CD4-positive, alpha-beta T cell (primary cell): ENCODE measurements at regions not wholly inside any gene's neighbourhood (a gene's known extent, or its start where the extent isn't known, plus 50 kb on each side); places are given as distances from the start of the nearest gene placed in this dataset.

ENCODE experiments used
- ATAC-seq: fragments of 200-7000 bp; cut with Tn5 transposase; one replicate; pipeline ENCODE4 v1.10.0; 2022; ENCODE audit warnings: mild to moderate bottlenecking; ENCODE audit not compliant: poor library complexity
- CTCF ChIA-PET: fragments of 350-600 bp; sonication (Branson Sonifier 250); formaldehyde crosslinking; loops from one replicate; lab custom pipeline; 2021; ENCODE audit warnings: antibody characterized with exemption, inconsistent platforms; lab: Charles Lee
- POLR2A ChIA-PET: fragments of 350-600 bp; sonication (Branson Sonifier 250); formaldehyde crosslinking; loops from one replicate; lab custom pipeline; 2021; ENCODE audit warnings: antibody characterized with exemption, inconsistent platforms; lab: Charles Lee
- DNase-seq, 14 experiments: peaks; one replicate each; pipeline ENCODE4 v3.0.0-alpha.2; 2013 to 2020; ENCODE audit warnings: mixed read lengths in 2 of 14
- H3K27ac ChIP-seq, 2 donors: one replicate each; pipeline versions ENCODE4 v1.5.1 to v1.7.0; 2013; ENCODE audit warnings: low read length in 2 of 2, low read depth in 1 of 2, mild to moderate bottlenecking in 1 of 2
- H3K27me3 ChIP-seq, 2 experiments: 1 replicate in 1 of 2; 2 replicates in 1 of 2; pipeline versions ENCODE4 v1.6.1 to v1.7.0; 2013; ENCODE audit warnings: low read length in 2 of 2, control low read depth in 1 of 2, mild to moderate bottlenecking in 1 of 2, moderate library complexity in 1 of 2; ENCODE audit not compliant: insufficient read depth in 2 of 2, control insufficient read depth in 1 of 2
- H3K36me3 ChIP-seq: one replicate; pipeline ENCODE4 v1.6.1; 2013; ENCODE audit warnings: low read length, control low read depth; ENCODE audit not compliant: insufficient read depth
- H3K4me1 ChIP-seq: one replicate; pipeline ENCODE4 v1.6.1; 2013; ENCODE audit warnings: low read length, control low read depth; ENCODE audit not compliant: insufficient read depth
- H3K4me3 ChIP-seq: one replicate; pipeline ENCODE4 v1.5.1; 2013; ENCODE audit warnings: mild to moderate bottlenecking, low read length, moderate library complexity
- H3K9me3 ChIP-seq, 2 experiments: 1 replicate in 1 of 2; 2 replicates in 1 of 2; pipeline versions ENCODE4 v1.6.1 to v1.7.0; 2013; ENCODE audit warnings: low read length in 2 of 2, mild to moderate bottlenecking in 2 of 2, control low read depth in 1 of 2, moderate library complexity in 1 of 2; ENCODE audit not compliant: control insufficient read depth in 1 of 2, insufficient read depth in 1 of 2
- H3K27ac Mint-ChIP-seq: one replicate; pipeline ENCODE4 v1.8.0; 2020; ENCODE audit warnings: mixed read lengths
- H3K27me3 Mint-ChIP-seq: one replicate; pipeline ENCODE4 v1.8.0; 2021; ENCODE audit warnings: mixed read lengths
- H3K36me3 Mint-ChIP-seq: one replicate; pipeline ENCODE4 v1.8.0; 2021; ENCODE audit warnings: low read depth, mixed read lengths
- H3K4me1 Mint-ChIP-seq: one replicate; pipeline ENCODE4 v1.8.0; 2021; ENCODE audit warnings: low read depth, mixed read lengths
- H3K4me3 Mint-ChIP-seq: one replicate; pipeline ENCODE4 v1.8.0; 2020; ENCODE audit warnings: mild to moderate bottlenecking, mixed read lengths
- H3K9me3 Mint-ChIP-seq: one replicate; pipeline ENCODE4 v1.8.0; 2020; ENCODE audit warnings: mixed read lengths
- intact Hi-C, 2 experiments: fragments of 100-400 bp; cut with DNase I in 1 of 2; cut with micrococcal nuclease in 1 of 2; formaldehyde crosslinking; loops; one replicate each; pipeline versions ENCODE4 v1.15.1 to v1.9.0; 2023 to 2025; cut with DNase I, micrococcal nuclease
- TF ChIP-seq, protein P1 (sequence below): fragments of 200-600 bp; IDR thresholded peaks from one replicate; pipeline ENCODE4 v1.8.0; 2022; ENCODE audit warnings: antibody characterized with exemption, mild to moderate bottlenecking

DNA sequence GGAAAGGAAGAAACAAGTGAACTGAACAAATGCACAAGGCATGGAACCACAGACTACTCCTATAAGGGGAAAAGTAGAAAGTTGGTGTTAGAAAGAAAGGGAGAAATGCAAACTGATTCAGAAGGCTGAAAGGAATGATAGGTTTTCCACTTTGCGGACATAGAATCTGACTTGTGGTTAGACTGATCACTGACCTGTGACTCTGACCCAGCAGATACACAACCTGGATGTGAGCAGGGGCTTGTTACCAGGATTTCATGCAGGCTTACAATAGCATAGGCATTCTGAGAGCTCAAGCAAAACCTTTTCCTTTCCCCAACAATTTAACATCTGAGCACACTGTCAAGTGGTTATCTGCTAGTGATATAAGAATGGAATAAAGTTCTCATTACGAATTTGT, 237.0 kb upstream of the CDH20 start:
- no peaks in the 10 kb centered on the region for H3K36me3 ChIP-seq
- Mint-ChIP-seq H3K27me3 (no peaks in the 10 kb centered on the region), H3K9me3 (no peaks in the 10 kb centered on the region), H3K36me3 (no peaks in the 10 kb centered on the region), H3K4me3 (no peak overlapping the region), H3K4me1 (no peaks in the 10 kb centered on the region), H3K27ac (no peak overlapping the region)
- no peaks in the 10 kb centered on the region for H3K27me3 ChIP-seq
- H3K4me1 ChIP-seq = no peaks in the 10 kb centered on the region
- intact Hi-C loops = no loop called here
- ATAC-seq (no peak), DNase-seq (no peak)
- H3K4me3 ChIP-seq = no peak overlapping the region
- ChIA-PET CTCF (no interaction called here), POLR2A (no interaction called here)
- TF ChIP-seq, protein P1, sequence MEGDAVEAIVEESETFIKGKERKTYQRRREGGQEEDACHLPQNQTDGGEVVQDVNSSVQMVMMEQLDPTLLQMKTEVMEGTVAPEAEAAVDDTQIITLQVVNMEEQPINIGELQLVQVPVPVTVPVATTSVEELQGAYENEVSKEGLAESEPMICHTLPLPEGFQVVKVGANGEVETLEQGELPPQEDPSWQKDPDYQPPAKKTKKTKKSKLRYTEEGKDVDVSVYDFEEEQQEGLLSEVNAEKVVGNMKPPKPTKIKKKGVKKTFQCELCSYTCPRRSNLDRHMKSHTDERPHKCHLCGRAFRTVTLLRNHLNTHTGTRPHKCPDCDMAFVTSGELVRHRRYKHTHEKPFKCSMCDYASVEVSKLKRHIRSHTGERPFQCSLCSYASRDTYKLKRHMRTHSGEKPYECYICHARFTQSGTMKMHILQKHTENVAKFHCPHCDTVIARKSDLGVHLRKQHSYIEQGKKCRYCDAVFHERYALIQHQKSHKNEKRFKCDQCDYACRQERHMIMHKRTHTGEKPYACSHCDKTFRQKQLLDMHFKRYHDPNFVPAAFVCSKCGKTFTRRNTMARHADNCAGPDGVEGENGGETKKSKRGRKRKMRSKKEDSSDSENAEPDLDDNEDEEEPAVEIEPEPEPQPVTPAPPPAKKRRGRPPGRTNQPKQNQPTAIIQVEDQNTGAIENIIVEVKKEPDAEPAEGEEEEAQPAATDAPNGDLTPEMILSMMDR = no peak
- no peaks in the 10 kb centered on the region for H3K9me3 ChIP-seq
- H3K27ac ChIP-seq = no peak overlapping the region

DNA sequence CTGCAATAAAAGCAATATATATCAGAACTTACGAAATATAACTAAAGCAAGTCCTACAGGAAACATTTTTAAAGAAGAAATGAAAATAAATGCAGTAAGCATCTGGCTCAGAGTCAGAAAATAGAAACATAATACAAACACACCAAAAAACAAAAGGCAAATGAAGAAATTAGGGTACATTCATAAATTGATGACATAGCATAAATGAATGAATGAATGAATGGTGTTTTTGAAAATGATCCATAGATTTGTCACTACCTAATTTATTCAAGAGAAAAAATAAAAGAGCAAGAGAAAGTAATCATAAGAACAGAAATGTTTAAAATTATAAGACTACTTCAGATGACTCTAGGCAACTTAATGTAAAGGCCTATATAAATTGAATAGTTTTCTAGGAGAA, 226.1 kb upstream of the CDH20 start:
- DNase-seq (no peak), ATAC-seq (no peak)
- CTCF ChIA-PET = no interaction called here
- POLR2A ChIA-PET = no interaction called here
- Histone ChIP-seq H3K4me3 (no peak overlapping the region), H3K27ac (no peak overlapping the region), H3K27me3 (no peaks in the 10 kb centered on the region), H3K36me3 (no peaks in the 10 kb centered on the region), H3K4me1 (no peaks in the 10 kb centered on the region), H3K9me3 (no peaks in the 10 kb centered on the region)
- Mint-ChIP-seq H3K36me3 (no peaks in the 10 kb centered on the region), H3K27ac (no peak overlapping the region), H3K9me3 (peaks cover 7% of the 10 kb centered on the region), H3K4me1 (no peaks in the 10 kb centered on the region), H3K4me3 (no peak overlapping the region), H3K27me3 (no peaks in the 10 kb centered on the region)
- TF ChIP-seq, protein P1 = no peak
- intact Hi-C loops = no loop called here

DNA sequence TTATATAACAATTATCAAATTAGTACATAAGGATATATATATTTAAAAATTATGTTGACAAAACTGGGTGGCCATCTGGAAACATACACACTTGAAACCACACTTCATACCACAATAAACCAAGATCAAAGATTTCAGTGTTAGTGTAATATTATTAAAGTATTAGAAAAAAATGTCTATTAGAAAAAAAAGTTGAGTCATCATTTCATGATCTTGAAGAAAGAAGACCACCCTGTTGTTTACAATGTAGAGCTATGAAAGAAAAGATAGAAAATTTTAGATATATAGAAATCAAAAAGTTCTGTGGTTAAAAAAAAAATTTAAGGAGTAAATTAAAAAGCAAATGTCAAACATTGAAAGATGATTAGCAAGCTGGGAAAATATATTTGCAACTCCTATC, 224.5 kb upstream of the CDH20 start:
- no peaks in the 10 kb centered on the region for H3K9me3 ChIP-seq
- DNase-seq (no peak), ATAC-seq (no peak)
- TF ChIP-seq, protein P1 = no peak
- ChIA-PET CTCF (no interaction called here), POLR2A (no interaction called here)
- Mint-ChIP-seq H3K27me3 (no peaks in the 10 kb centered on the region), H3K36me3 (no peaks in the 10 kb centered on the region), H3K4me1 (no peaks in the 10 kb centered on the region), H3K9me3 (peaks cover 7% of the 10 kb centered on the region), H3K27ac (no peak overlapping the region), H3K4me3 (no peak overlapping the region)
- no peak overlapping the region for H3K4me3 ChIP-seq
- intact Hi-C loops = no loop called here
- H3K36me3 ChIP-seq = no peaks in the 10 kb centered on the region
- no peaks in the 10 kb centered on the region for H3K4me1 ChIP-seq
- no peaks in the 10 kb centered on the region for H3K27me3 ChIP-seq
- H3K27ac ChIP-seq = no peak overlapping the region
